HuH-7 (cell line): ENCODE measurements at regions not wholly inside any gene's neighbourhood (a gene's known extent, or its start where the extent isn't known, plus 50 kb on each side); places are given as distances from the start of the nearest gene placed in this dataset.
"Not testable (repeated sequence)": the region's sequence is repeated elsewhere in the genome, so short reads cannot be mapped to it uniquely, and the experiment has no call there.

ENCODE experiments used
- DNase-seq: peaks from one replicate; pipeline ENCODE4 v3.0.0; 2011; ENCODE audit warnings: low spot score

DNA sequence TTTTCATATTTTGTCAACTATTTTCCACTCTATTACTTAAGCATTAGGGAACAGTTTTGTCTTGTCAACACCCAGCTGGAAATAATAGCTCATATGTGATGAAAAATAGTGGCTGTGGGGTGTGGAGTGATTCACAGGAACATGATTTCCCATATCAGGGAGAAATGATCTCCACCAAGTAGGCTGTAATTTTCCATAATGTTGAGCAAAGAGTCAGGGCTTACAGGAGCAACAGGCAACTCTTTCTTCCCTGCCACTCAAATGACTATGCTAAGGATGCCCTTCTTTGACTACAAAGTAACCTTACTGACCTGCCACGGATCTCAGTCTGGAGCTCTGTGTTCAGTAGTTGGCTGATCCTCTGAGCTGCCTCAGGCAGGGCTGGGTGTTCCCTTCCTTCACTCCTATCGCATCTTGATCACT lies 90.0 kb upstream of the GATB start:
- no peak for DNase-seq

GRCh38 chr4:151845551-151845950 lies 84.7 kb upstream of the GATB start:
- DNase-seq: not testable (repeated sequence)

- DNase-seq: no peak
These were observed 81.7 kb upstream of the GATB start for GRCh38 chr4:151842430-151843079.

DNA sequence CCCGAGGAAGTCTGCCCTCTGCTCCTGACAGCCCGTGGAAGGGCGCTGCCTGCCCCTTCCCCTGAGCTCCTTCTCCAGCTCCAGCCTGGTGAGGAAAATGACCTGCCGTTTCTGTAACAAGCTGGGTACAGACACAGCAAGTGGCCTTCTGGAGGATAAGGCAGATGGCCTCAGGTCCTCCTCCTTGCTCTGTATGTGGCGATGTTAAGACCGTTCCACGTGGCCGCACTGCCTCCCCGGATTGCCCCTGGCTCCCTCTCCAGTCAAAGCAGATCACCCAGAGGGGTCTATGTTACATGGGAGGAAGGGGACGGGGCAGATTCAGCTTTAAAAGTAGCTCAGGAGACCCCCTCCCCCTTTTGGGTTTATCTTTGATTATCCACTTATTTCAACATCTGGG lies 80.3 kb upstream of the GATB start:
- DNase-seq: no peak

DNA sequence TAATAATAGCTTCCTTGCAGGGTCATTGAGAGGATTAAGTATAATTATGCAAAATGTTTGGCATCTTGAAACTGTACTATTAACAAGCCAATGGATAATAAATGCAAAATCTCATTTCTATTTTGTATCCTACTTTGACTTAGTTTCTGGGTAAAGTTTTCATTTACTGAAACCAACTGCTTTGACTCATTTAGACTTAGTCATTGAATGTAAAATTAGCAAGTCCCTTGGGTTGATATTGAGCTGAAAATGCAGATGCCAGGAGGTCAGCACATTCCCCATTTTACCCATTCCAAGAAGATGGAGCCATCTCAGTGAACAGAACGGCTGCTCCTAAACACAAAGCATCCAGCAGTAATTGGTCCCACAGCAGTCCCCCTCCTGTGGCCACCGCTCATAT lies 74.7 kb upstream of the GATB start:
- no peak for DNase-seq

- no peak for DNase-seq
These were observed 72.4 kb upstream of the GATB start for GRCh38 chr4:151833174-151833573.

DNA sequence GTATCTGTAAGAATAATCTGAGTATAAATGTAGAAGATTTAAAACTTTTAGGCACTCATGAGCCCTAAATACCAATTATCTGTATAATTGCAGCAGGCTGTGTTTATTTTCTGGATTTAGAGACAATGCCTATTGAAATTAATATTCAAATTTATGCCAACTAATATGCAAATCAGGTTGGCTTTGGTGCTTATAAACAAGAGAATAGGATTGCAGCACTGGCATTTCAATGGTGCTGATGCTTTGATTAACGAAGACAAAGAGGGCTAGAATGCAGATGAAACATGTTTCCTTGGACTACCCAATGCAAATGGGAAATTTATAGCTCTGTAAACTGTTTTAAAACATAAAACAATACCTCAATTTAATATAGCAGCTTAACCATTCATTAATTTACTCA lies 70.7 kb upstream of the GATB start:
- no peak for DNase-seq

GRCh38 chr4:151830168-151830567 lies 69.4 kb upstream of the GATB start:
- DNase-seq: no peak

- no peak for DNase-seq
These were observed 68.5 kb upstream of the GATB start for GRCh38 chr4:151829309-151829708.

DNA sequence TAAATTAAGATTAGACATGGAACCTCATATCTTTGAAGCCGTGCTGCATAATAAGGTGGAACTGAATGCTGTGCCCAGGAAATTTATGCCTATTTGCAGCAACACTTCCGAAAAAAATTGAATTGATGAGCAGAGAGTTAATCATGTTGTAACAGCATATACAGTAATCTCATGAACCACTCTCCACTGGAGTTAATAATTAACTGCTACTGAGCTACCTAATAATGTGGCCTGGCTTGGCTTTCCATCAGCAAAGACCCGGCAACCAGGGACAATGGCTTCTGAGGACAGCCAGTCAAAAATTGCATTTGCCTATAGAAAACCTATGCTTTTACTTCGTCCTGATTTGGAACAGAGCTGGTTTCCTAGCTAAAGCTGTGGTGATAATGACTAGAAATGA lies 63.8 kb upstream of the GATB start:
- peak; percentile 21 for DNase-seq

DNA sequence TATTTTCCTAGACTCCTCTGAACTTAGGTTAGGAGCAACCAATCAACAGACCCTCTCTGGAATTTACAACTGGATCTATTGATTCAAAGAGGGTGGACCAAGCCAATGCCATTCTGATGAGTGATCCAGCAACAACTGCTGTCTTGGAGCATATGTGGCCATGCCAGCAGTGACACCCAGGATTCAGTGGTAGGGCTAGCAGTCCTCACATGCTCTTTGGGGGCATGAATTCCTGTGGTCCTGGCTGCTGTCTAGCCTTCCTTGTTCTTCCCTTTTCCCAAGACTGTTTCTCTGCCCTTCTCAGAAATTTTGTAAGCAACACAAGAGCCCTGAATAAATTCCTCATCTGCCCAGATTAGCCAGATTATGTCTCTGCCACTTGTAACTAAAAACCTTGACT lies 61.5 kb upstream of the GATB start:
- DNase-seq: no peak

DNA sequence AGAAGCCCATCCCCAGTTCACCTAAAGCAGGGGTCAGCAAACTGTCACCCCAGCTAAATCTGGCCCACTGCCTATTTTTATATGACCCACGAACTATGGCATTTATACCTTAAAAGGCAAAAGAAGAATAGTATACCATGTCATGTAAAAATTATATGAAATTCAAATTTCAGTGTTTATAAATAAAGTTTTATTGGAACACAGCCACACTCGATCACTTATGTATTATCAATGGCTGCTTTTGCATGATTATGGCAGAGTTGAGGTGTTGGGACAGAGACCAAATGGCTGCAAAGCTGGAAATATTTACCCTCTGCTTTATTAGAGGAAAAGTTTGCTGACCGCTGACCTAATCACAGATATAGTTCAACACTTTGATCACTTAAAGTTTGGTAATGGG lies 59.2 kb upstream of the GATB start:
- no peak for DNase-seq

DNA sequence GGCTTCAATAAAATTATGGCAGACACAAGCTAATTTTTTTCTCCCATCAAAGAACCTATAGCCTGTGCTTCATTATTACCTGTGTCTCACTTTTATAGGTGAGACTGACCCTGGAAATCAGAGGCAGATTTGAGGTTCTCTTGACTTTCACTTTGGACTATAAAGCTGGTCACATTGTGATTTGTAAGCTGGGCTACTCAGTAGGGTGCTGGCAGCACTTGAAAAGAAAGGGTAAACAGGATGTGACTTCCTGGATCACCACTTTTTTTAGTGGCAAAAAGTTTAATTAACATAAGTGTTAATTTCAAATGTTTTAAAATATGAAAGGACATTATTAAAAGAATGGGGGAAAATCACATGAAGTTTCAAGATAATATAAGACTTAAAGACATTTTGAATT lies 50.6 kb upstream of the GATB start:
- no peak for DNase-seq
